ENCODE measurements at regions not wholly inside any gene's neighbourhood (a gene's known extent, or its start where the extent isn't known, plus 50 kb on each side); places are given as distances from the start of the nearest gene placed in this dataset.

DNA sequence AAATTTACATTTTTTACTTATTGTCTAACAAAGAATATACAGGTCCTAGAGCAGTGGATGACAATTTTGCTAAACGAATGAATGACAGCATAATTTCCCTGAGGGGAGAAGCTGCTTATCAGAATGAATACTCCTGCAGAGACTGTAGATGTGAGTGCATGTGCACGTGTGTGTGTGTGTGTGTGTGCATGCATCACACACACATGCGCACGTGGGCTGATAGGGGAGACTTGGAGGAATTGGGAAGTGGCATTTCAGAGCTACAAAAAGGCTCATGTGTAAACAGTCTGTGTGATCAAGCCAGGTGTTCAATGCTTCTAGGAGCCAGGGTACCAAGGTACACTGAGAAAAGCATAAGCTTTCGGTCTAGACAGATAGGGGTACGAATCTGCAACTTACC is 93.5 kb upstream of the SASH1 start:
- Histone ChIP-seq H3K27ac (ENCODE audit: low read depth, low read length) (no peak overlapping the region), H3K4me1 (ENCODE audit: control insufficient read depth, insufficient read depth, low read length) (no peaks in the 10 kb centered on the region), H3K36me3 (ENCODE audit: control insufficient read depth, insufficient read depth, low read length) (no peaks in the 10 kb centered on the region), H3K4me3 (ENCODE audit: low read length) (no peak overlapping the region), H3K9ac (ENCODE audit: extremely low read depth, low read length, poor library complexity, severe bottlenecking) (no peak overlapping the region), H3K9me3 (ENCODE audit: control insufficient read depth, low read length) (no peaks in the 10 kb centered on the region), H3K27me3 (ENCODE audit: control insufficient read depth, insufficient read depth, low read length, poor library complexity, severe bottlenecking) (no peaks in the 10 kb centered on the region)
- Mint-ChIP-seq H3K4me3 (no peak overlapping the region), H3K36me3 (ENCODE audit: low read depth) (no peaks in the 10 kb centered on the region), H3K4me1 (peaks cover 13% of the 10 kb centered on the region), H3K9me3 (peaks cover 3% of the 10 kb centered on the region), H3K27ac (no peak overlapping the region), H3K27me3 (ENCODE audit: insufficient read depth) (no peaks in the 10 kb centered on the region)
- WGBS, 2 experiments (ENCODE audit: insufficient coverage in 1 of 2, insufficient read length in 1 of 2): 83 to 91% methylated on average over 3 to 6 of the region's 6 CpGs
- TF ChIP-seq, protein P1, sequence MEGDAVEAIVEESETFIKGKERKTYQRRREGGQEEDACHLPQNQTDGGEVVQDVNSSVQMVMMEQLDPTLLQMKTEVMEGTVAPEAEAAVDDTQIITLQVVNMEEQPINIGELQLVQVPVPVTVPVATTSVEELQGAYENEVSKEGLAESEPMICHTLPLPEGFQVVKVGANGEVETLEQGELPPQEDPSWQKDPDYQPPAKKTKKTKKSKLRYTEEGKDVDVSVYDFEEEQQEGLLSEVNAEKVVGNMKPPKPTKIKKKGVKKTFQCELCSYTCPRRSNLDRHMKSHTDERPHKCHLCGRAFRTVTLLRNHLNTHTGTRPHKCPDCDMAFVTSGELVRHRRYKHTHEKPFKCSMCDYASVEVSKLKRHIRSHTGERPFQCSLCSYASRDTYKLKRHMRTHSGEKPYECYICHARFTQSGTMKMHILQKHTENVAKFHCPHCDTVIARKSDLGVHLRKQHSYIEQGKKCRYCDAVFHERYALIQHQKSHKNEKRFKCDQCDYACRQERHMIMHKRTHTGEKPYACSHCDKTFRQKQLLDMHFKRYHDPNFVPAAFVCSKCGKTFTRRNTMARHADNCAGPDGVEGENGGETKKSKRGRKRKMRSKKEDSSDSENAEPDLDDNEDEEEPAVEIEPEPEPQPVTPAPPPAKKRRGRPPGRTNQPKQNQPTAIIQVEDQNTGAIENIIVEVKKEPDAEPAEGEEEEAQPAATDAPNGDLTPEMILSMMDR (conservative IDR thresholded peaks at IDR 0.05): no peak
- no peak for DNase-seq

DNA sequence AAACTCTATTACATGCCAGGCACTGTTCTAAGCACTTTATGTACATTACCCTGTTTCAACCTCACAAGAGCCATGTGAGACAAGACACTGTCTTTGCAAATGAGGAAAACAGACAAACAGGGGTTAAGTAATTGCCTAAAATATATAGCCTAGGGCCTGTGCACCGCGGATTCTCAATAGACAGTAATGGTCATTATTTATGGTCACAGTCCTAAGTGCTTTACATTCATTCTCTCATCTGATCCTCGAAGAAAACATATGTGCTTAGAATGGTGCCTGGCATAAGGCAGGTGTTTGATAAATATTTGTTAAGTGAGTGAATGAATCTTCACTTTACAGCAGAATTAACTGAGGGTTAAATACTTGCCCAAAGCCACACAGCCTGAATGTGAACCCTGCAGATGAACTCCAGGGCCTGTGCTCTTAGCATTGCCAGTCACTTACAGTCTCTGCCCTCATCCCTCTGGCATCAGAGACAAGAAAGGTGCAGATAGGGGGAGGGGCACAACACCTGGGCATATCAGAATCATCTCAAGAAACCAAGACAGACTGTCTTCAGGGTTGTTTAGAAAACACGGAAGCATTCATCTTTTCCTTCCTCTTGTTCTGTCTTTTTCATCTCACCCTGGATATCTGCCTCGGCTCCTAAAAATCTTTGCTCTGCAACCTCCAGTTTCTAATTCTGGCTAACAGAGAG is 92.8 kb upstream of the SASH1 start:
- Histone ChIP-seq H3K27ac (ENCODE audit: low read depth, low read length) (no peak overlapping the region), H3K36me3 (ENCODE audit: control insufficient read depth, insufficient read depth, low read length) (no peaks in the 10 kb centered on the region), H3K4me3 (ENCODE audit: low read length) (no peak overlapping the region), H3K27me3 (ENCODE audit: control insufficient read depth, insufficient read depth, low read length, poor library complexity, severe bottlenecking) (no peaks in the 10 kb centered on the region), H3K9ac (ENCODE audit: extremely low read depth, low read length, poor library complexity, severe bottlenecking) (no peak overlapping the region), H3K9me3 (ENCODE audit: control insufficient read depth, low read length) (no peaks in the 10 kb centered on the region), H3K4me1 (ENCODE audit: control insufficient read depth, insufficient read depth, low read length) (no peaks in the 10 kb centered on the region)
- TF ChIP-seq, protein P1 (conservative IDR thresholded peaks at IDR 0.05): no peak
- H3K27ac Mint-ChIP-seq: no peak overlapping the region
- no peaks in the 10 kb centered on the region for H3K36me3 Mint-ChIP-seq (ENCODE audit: low read depth)
- no peak for DNase-seq
- WGBS, 2 experiments (ENCODE audit: insufficient coverage in 1 of 2, insufficient read length in 1 of 2): 89 to 100% methylated on average over 3 to 5 of the region's 5 CpGs
- no peak overlapping the region for H3K4me3 Mint-ChIP-seq
- peaks cover 5% of the 10 kb centered on the region for H3K9me3 Mint-ChIP-seq
- H3K27me3 Mint-ChIP-seq (ENCODE audit: insufficient read depth): no peaks in the 10 kb centered on the region
- H3K4me1 Mint-ChIP-seq: peaks cover 13% of the 10 kb centered on the region

DNA sequence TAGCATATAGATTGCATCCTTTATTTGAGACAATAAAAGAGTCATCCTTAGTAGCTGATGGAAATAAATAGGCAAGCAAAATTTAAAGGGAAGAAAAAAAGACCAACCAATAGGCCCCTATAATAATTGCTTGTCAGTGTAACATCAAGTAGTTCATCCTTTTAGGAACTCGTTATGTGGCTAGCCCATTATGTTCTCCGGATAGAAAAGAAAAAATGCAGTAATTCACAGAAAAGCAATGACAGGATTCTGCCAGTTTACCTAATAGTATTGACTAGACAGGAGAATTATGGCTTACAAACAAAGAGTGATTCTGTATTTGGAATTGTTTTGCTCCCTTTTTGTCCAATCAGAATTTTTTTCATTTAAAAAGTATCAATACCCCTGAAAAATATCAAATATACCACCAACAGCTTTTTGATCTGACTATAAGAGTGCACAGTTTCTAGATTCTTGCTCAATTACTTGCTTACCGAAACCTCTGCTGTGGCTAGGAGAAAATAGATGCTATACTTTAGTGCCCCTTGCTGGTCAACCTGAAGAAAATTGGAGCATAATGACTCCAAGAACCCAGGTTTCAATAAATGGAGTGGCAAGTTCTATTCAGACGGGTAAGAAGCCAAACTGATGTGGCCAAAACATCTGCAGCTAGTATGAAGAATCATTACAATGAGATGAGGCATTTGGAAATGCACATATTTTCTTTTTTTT is 91.5 kb upstream of the SASH1 start:
- Mint-ChIP-seq H3K9me3 (peaks cover 9% of the 10 kb centered on the region), H3K4me3 (no peak overlapping the region), H3K27ac (no peak overlapping the region), H3K36me3 (ENCODE audit: low read depth) (no peaks in the 10 kb centered on the region), H3K4me1 (peaks cover 10% of the 10 kb centered on the region), H3K27me3 (ENCODE audit: insufficient read depth) (no peaks in the 10 kb centered on the region)
- WGBS, 2 experiments (ENCODE audit: insufficient coverage in 1 of 2, insufficient read length in 1 of 2): 84 to 90% methylated on average over 3 to 4 of the region's 4 CpGs
- no peaks in the 10 kb centered on the region for H3K36me3 ChIP-seq (ENCODE audit: control insufficient read depth, insufficient read depth, low read length)
- H3K4me1 ChIP-seq (ENCODE audit: control insufficient read depth, insufficient read depth, low read length): no peaks in the 10 kb centered on the region
- no peak overlapping the region for H3K9ac ChIP-seq (ENCODE audit: extremely low read depth, low read length, poor library complexity, severe bottlenecking)
- no peaks in the 10 kb centered on the region for H3K27me3 ChIP-seq (ENCODE audit: control insufficient read depth, insufficient read depth, low read length, poor library complexity, severe bottlenecking)
- no peaks in the 10 kb centered on the region for H3K9me3 ChIP-seq (ENCODE audit: control insufficient read depth, low read length)
- no peak for DNase-seq
- TF ChIP-seq, protein P1 (conservative IDR thresholded peaks at IDR 0.05): peak; percentile 66
- H3K27ac ChIP-seq (ENCODE audit: low read depth, low read length): no peak overlapping the region
- no peak overlapping the region for H3K4me3 ChIP-seq (ENCODE audit: low read length)

Data from endodermal cell (in vitro differentiated cells).